ENCODE measurements at regions not wholly inside any gene's neighbourhood (a gene's known extent, or its start where the extent isn't known, plus 50 kb on each side); places are given as distances from the start of the nearest gene placed in this dataset.

DNA sequence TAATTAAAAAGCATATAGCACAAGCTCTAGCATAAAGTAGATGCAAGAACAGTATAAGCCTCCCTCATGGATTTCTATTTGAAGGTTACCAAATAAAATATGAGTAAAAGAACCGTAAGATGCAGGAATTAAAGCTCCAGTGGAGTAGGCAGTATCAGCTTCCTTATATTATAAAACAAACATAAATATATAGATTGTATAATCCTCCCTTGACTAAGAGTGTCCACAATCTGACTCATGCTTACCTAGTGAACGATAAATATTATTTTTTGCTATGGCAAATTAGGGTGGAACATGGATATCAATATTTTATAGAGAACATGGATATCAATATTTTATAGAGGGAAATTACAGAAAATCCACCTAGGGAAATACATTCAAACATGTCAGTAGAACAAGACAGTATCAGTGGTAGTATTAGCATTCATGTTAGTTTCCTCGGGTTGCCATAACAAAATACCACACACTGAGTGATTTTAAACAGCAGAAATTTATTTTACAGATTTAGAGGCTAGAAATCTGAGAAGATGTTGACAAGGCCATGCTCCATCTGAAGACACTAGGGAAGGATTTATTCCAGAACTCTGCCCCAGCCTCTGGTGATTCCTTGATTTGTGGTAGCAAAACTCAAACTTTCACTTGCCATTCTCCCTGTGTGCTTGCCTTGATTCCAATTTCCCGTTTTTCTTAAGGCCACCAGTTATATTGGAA lies 1521.3 kb downstream of the SI start:
- TF ChIP-seq, protein P1, sequence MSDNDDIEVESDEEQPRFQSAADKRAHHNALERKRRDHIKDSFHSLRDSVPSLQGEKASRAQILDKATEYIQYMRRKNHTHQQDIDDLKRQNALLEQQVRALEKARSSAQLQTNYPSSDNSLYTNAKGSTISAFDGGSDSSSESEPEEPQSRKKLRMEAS (IDR thresholded peaks at IDR 0.05; ENCODE audit: low read depth), result no peak
- TF ChIP-seq, protein P2, sequence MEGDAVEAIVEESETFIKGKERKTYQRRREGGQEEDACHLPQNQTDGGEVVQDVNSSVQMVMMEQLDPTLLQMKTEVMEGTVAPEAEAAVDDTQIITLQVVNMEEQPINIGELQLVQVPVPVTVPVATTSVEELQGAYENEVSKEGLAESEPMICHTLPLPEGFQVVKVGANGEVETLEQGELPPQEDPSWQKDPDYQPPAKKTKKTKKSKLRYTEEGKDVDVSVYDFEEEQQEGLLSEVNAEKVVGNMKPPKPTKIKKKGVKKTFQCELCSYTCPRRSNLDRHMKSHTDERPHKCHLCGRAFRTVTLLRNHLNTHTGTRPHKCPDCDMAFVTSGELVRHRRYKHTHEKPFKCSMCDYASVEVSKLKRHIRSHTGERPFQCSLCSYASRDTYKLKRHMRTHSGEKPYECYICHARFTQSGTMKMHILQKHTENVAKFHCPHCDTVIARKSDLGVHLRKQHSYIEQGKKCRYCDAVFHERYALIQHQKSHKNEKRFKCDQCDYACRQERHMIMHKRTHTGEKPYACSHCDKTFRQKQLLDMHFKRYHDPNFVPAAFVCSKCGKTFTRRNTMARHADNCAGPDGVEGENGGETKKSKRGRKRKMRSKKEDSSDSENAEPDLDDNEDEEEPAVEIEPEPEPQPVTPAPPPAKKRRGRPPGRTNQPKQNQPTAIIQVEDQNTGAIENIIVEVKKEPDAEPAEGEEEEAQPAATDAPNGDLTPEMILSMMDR (IDR thresholded peaks at IDR 0.05), result no peak
- TF ChIP-seq EZH2phosphoT487 (IDR thresholded peaks at IDR 0.05; ENCODE audit: borderline replicate concordance, low read depth), result no peak

All from SK-N-SH (cell line).